ENCODE measurements at regions not wholly inside any gene's neighbourhood (a gene's known extent, or its start where the extent isn't known, plus 50 kb on each side); places are given as distances from the start of the nearest gene placed in this dataset.

DNA sequence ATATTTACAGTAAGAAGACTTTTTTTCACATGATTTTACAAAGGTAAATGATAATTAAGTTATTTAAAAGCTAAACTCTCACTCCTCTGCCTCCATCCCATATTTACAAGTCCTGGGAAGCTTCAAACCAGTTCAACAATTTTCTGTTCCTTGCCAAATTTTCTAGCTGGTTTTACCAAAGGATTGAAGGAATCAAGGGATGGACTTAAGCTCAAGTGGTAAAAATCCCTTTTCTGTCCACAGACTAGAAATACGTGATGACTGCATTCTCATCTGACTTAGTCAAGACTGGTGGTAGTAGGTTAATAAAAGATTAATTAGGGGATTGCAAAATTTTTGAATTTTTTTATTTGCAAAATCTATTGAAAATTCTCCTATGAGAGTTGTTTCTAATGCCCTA lies 297.3 kb downstream of the MTX2 start:
- TF ChIP-seq, protein P1, sequence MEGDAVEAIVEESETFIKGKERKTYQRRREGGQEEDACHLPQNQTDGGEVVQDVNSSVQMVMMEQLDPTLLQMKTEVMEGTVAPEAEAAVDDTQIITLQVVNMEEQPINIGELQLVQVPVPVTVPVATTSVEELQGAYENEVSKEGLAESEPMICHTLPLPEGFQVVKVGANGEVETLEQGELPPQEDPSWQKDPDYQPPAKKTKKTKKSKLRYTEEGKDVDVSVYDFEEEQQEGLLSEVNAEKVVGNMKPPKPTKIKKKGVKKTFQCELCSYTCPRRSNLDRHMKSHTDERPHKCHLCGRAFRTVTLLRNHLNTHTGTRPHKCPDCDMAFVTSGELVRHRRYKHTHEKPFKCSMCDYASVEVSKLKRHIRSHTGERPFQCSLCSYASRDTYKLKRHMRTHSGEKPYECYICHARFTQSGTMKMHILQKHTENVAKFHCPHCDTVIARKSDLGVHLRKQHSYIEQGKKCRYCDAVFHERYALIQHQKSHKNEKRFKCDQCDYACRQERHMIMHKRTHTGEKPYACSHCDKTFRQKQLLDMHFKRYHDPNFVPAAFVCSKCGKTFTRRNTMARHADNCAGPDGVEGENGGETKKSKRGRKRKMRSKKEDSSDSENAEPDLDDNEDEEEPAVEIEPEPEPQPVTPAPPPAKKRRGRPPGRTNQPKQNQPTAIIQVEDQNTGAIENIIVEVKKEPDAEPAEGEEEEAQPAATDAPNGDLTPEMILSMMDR (IDR thresholded peaks at IDR 0.05), result no peak
- TF ChIP-seq POLR2A (IDR thresholded peaks at IDR 0.05) (no peak), POLR2AphosphoS5 (IDR thresholded peaks at IDR 0.05) (no peak)

Data from stomach (tissue), 4 donors.